NCI-H187 treated with DMSO at 0.1 percent for 48 hours (cell line): ENCODE measurements at regions not wholly inside any gene's neighbourhood (a gene's known extent, or its start where the extent isn't known, plus 50 kb on each side); places are given as distances from the start of the nearest gene placed in this dataset.

ENCODE experiments used
- DNase-seq: peaks from one replicate; lab custom pipeline; 2025; lab: John Stamatoyannopoulos, UW

GRCh38 chr5:2204366-2205184, 321.9 kb upstream of the IRX4 start:
- DNase-seq, result no peak

DNA sequence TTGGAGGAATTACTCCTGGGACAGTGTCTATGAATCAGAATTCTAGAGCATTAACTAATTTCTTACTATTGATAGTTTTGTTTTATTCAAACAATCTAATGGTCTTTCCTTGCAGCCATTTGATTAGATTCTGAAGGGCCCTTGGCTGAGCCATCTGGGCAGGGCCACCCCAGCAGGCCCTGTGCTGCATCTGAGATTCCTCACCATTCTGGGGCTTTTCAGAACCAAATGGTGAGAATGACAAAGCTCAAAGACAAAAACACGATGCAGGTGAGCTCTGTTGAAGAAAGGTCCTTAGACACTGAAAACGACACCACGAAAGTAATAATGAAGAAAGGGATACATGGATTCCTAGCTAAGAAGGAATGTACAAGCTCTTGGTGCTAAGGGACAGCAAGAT, 321.0 kb upstream of the IRX4 start:
- DNase-seq, result no peak

GRCh38 chr5:2201832-2202231, 319.1 kb upstream of the IRX4 start:
- DNase-seq, result no peak

GRCh38 chr5:2201421-2201820, 318.7 kb upstream of the IRX4 start:
- no peak for DNase-seq

DNA sequence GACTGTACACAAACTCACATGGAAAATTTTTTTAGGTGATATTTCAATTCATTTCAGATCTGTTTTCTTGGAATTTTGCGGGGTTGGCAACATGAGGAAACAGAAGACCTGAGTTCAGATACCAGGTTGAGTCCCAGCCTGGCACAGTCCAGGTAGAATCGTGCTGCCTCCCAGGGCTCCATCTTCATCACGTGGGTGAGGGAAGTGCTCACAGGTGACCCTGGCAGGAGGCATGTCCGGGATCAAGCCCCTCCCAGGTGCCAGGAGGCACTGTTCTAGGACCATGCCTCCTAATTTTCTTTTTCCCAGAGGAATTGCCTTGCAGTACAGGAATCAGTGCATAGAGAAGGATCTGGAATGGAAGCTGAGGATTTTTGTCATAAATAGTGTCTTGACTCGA, 318.3 kb upstream of the IRX4 start:
- DNase-seq, result no peak

GRCh38 chr5:2200261-2200950, 317.7 kb upstream of the IRX4 start:
- no peak for DNase-seq

GRCh38 chr5:2199697-2200096, 317.0 kb upstream of the IRX4 start:
- no peak for DNase-seq

GRCh38 chr5:2196989-2197619, 314.4 kb upstream of the IRX4 start:
- DNase-seq, result no peak

GRCh38 chr5:2196416-2196815, 313.7 kb upstream of the IRX4 start:
- no peak for DNase-seq

DNA sequence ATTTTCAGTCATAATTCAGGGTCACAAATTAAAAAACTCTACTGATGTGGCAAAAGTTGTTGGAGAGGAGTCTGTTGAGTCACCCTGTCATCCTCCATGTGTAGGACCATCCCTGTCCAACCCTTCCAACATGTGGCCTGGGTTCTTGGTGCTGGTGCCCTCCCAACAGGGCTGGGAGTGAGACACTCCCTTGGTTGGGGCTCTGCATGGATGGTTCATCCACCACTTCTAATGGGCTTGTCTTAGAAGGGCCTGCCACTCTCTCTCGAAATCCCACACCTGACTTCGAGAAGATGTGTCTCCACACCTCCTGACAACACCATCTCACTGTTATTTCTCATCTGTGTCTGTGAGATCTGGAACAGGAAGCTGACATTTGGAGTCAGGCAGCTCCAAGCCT, 312.2 kb upstream of the IRX4 start:
- DNase-seq, result no peak

DNA sequence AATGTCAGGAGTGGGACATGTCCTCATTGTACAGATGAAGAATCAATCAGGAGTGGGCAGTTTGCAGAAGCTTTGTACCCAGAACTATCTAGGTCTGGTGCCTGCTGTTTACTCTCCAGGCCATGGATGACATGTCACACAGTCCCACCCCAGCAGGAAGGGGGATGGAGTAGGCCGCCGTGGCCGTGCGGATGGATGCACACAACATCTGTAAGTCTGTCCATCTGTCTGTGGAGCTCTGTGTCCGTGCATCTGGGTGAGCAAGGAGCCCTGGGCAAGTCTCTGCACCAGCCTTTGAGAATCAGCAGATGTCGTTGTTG, 311.5 kb upstream of the IRX4 start:
- no peak for DNase-seq

DNA sequence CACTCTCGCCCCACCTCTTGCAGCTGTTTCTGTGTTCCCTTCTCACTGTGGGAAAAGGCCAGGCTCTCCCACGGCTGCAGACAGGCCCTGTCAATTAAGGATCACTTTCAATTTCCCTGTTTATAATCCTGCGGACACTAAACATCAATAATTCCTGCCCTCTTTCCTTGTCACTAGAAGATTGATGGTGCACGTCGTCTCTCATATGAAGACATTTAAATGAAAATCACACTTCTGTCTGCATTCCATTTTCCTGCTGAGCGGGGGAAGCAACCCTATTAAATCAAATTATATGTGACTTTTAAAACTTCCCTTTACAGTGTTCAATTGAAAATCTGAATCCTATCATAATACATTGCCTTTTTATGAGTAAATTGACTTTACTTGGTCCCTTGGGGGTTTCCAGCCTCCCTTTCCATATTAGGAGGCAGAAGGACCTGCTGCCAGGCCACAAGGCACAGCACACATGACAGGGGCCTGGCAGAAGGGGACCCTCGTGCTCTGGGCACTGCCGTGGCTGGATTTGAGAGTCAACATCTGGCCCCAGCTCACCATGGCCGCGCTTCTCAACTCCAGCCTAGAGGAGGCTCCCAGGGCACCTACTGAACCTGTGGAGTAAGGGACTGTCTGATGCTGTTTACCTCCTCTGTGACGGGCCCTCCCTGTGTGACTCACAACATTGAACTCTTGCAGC, 311.0 kb upstream of the IRX4 start:
- DNase-seq, result no peak

DNA sequence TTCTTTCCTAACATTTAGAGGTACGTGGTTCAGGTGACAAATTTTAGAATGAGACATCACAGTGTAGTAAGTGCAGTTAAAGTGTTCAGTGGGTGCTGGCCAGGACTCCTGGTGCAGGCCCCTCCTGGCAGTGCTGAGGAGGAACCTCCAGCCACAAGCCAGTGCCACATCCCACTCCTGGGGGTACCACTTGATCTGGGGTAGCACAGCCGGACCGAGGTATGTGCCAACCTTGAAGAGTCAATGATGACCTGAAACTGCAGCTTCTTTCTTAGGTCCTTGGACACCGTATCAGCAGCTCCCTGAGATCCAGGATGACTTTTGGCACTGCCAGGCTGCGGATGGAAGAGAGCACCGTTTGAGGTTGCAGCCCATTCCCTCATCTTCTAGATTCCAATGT, 310.4 kb upstream of the IRX4 start:
- DNase-seq, result no peak

DNA sequence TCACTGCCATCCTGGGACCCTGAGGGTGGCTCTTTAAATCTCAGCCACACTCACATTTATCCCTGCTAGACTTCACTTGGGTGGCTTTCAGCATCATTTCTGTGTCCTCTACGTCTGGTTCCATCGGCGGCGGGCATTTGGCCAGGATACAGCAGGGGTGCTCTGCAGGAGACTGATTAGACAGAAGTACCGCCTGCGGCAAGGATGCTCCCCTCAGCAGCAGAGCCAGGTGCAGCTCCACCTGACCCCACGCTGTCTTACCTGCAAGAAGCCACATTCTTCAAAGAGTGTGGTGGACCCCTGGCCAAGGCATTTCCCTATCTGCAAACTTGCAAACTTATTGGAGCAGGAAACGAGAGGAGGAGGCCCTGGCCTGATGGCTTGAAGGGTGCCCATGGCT, 309.8 kb upstream of the IRX4 start:
- no peak for DNase-seq

DNA sequence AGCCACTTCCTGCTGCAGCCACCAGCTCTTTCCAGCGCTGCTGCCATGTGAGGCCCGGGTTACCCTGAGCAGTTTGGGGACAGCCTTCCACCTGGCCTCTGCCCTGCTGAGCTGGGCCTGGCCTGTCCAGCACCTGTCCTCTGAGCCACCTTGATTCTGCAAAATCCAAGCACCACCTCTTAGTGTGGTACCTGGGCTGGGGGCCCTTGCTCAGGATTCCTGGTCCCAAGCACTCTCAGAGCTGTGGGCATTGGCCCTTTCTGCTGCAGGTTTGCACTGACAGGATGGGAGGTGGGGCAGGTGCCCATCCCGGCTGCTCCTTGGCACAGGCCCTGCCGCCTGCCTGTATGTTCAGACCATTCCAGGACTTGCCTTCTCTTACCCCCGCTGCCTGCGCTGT, 309.2 kb upstream of the IRX4 start:
- no peak for DNase-seq

DNA sequence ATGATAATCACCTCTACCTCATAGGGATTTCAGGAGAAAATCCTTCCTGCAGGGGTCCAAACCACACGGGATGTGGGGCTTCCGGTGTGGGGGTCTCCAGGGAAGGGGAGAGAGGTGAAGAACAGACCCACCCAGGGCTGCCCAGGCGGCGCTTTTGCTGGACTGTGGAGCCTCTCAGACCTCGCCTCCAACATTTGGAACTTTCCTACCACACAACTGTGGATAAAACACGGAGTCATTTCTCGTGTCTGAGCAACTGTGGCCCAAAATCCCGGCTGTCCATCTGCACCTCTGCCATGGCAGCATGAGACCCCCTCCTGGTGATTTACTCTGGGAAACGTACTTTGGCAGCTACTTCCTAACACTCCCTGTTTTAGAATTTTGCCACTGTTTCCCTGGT, 307.8 kb upstream of the IRX4 start:
- no peak for DNase-seq

GRCh38 chr5:2188661-2189060, 305.9 kb upstream of the IRX4 start:
- DNase-seq, result no peak

- DNase-seq, result no peak
These were observed 305.4 kb upstream of the IRX4 start for GRCh38 chr5:2188137-2188536.

- DNase-seq, result no peak
These were observed 305.0 kb upstream of the IRX4 start for GRCh38 chr5:2187687-2188086.

GRCh38 chr5:2187156-2187555, 304.4 kb upstream of the IRX4 start:
- no peak for DNase-seq

GRCh38 chr5:2186472-2187015, 303.8 kb upstream of the IRX4 start:
- DNase-seq, result no peak

GRCh38 chr5:2185646-2186471, 303.1 kb upstream of the IRX4 start:
- DNase-seq, result no peak
